ENCODE measurements at regions not wholly inside any gene's neighbourhood (a gene's known extent, or its start where the extent isn't known, plus 50 kb on each side); places are given as distances from the start of the nearest gene placed in this dataset.

DNA sequence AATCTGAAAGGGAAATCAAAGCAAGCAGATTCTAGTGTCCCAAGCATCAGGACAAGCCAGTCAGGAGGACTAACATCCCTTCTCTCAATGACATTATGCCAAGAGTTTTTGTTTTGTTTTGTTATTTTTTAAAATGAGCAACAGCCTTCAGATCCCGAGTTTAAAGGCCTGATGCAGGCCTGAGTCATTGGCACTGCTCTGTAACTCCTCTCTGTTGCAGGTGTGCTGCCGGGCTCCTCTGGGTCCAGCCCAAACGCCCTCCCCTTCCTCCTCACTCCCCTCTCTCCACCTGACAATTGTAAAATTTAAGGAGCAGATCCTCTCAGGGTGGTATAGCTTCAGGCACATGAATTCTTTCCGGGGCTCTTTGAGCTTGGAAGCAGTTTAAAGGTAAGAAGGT lies 502.0 kb downstream of the BMP2 start:
- no peaks in the 10 kb centered on the region for H4K20me1 ChIP-seq (ENCODE audit: insufficient read depth, low read length, poor library complexity, severe bottlenecking)

GRCh38 chr20:7272512-7272911 lies 505.0 kb downstream of the BMP2 start:
- H3K4me1 ChIP-seq (ENCODE audit: insufficient read depth, low read length, poor library complexity, severe bottlenecking), result no peaks in the 10 kb centered on the region
- H3K4me2 ChIP-seq (ENCODE audit: low read depth, low read length, poor library complexity, severe bottlenecking), result no peak overlapping the region
- H2AFZ ChIP-seq (ENCODE audit: low read length), result no peak overlapping the region
- no peaks in the 10 kb centered on the region for H3K36me3 ChIP-seq (ENCODE audit: insufficient read depth, low read length)
- H3K4me3 ChIP-seq (ENCODE audit: low read length, poor library complexity, severe bottlenecking), result no peak overlapping the region
- no peak for TF ChIP-seq EZH2phosphoT487 (IDR thresholded peaks at IDR 0.05; ENCODE audit: borderline replicate concordance)
- TF ChIP-seq, protein P1, sequence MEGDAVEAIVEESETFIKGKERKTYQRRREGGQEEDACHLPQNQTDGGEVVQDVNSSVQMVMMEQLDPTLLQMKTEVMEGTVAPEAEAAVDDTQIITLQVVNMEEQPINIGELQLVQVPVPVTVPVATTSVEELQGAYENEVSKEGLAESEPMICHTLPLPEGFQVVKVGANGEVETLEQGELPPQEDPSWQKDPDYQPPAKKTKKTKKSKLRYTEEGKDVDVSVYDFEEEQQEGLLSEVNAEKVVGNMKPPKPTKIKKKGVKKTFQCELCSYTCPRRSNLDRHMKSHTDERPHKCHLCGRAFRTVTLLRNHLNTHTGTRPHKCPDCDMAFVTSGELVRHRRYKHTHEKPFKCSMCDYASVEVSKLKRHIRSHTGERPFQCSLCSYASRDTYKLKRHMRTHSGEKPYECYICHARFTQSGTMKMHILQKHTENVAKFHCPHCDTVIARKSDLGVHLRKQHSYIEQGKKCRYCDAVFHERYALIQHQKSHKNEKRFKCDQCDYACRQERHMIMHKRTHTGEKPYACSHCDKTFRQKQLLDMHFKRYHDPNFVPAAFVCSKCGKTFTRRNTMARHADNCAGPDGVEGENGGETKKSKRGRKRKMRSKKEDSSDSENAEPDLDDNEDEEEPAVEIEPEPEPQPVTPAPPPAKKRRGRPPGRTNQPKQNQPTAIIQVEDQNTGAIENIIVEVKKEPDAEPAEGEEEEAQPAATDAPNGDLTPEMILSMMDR (conservative IDR thresholded peaks at IDR 0.05; ENCODE audit: low read length), result peak; percentile 35
- H3K27me3 ChIP-seq (ENCODE audit: insufficient read depth, low read length, poor library complexity, severe bottlenecking), result no peaks in the 10 kb centered on the region
- no peaks in the 10 kb centered on the region for H3K79me2 ChIP-seq (ENCODE audit: insufficient read depth, low read length)
- no peaks in the 10 kb centered on the region for H4K20me1 ChIP-seq (ENCODE audit: insufficient read depth, low read length, poor library complexity, severe bottlenecking)
- no peaks in the 10 kb centered on the region for H3K9me3 ChIP-seq (ENCODE audit: insufficient read depth, low read depth, low read length)
- H3F3A ChIP-seq (ENCODE audit: low read depth), result no peaks in the 10 kb centered on the region
- no peak overlapping the region for H3K9ac ChIP-seq (ENCODE audit: low read depth, low read length, poor library complexity, severe bottlenecking)
- no peaks in the 10 kb centered on the region for H3K9me2 ChIP-seq (replicated peaks; ENCODE audit: low read depth, low read length)

More for the DNA sequence above, 502.0 kb downstream of the BMP2 start:
- no peak overlapping the region for H3K9ac ChIP-seq (ENCODE audit: low read depth, low read length, poor library complexity, severe bottlenecking)
- no peaks in the 10 kb centered on the region for H3K36me3 ChIP-seq (ENCODE audit: insufficient read depth, low read length)
- no peaks in the 10 kb centered on the region for H3K79me2 ChIP-seq (ENCODE audit: insufficient read depth, low read length)
- H3K4me2 ChIP-seq (ENCODE audit: low read depth, low read length, poor library complexity, severe bottlenecking), result no peak overlapping the region
- no peak overlapping the region for H2AFZ ChIP-seq (ENCODE audit: low read length)
- no peaks in the 10 kb centered on the region for H3F3A ChIP-seq (ENCODE audit: low read depth)
- no peak for TF ChIP-seq EZH2phosphoT487 (IDR thresholded peaks at IDR 0.05; ENCODE audit: borderline replicate concordance)
- TF ChIP-seq, protein P1 (conservative IDR thresholded peaks at IDR 0.05; ENCODE audit: low read length), result no peak
- H3K4me3 ChIP-seq (ENCODE audit: low read length, poor library complexity, severe bottlenecking), result no peak overlapping the region
- H3K27me3 ChIP-seq (ENCODE audit: insufficient read depth, low read length, poor library complexity, severe bottlenecking), result no peaks in the 10 kb centered on the region
- H3K4me1 ChIP-seq (ENCODE audit: insufficient read depth, low read length, poor library complexity, severe bottlenecking), result no peaks in the 10 kb centered on the region
- no peaks in the 10 kb centered on the region for H3K9me2 ChIP-seq (replicated peaks; ENCODE audit: low read depth, low read length)
- no peaks in the 10 kb centered on the region for H3K9me3 ChIP-seq (ENCODE audit: insufficient read depth, low read depth, low read length)

- Histone ChIP-seq H2AFZ (ENCODE audit: low read length) (no peak overlapping the region), H3K4me1 (ENCODE audit: insufficient read depth, low read length, poor library complexity, severe bottlenecking) (no peaks in the 10 kb centered on the region), H3F3A (ENCODE audit: low read depth) (no peaks in the 10 kb centered on the region), H3K27me3 (ENCODE audit: insufficient read depth, low read length, poor library complexity, severe bottlenecking) (no peaks in the 10 kb centered on the region), H4K20me1 (ENCODE audit: insufficient read depth, low read length, poor library complexity, severe bottlenecking) (no peaks in the 10 kb centered on the region), H3K79me2 (ENCODE audit: insufficient read depth, low read length) (no peaks in the 10 kb centered on the region), H3K36me3 (ENCODE audit: insufficient read depth, low read length) (no peaks in the 10 kb centered on the region), H3K9ac (ENCODE audit: low read depth, low read length, poor library complexity, severe bottlenecking) (no peak overlapping the region), H3K4me3 (ENCODE audit: low read length, poor library complexity, severe bottlenecking) (no peak overlapping the region), H3K9me3 (ENCODE audit: insufficient read depth, low read depth, low read length) (no peaks in the 10 kb centered on the region), H3K4me2 (ENCODE audit: low read depth, low read length, poor library complexity, severe bottlenecking) (no peak overlapping the region), H3K9me2 (replicated peaks; ENCODE audit: low read depth, low read length) (no peaks in the 10 kb centered on the region)
- TF ChIP-seq, protein P1 (conservative IDR thresholded peaks at IDR 0.05; ENCODE audit: low read length), result no peak
- TF ChIP-seq EZH2phosphoT487 (IDR thresholded peaks at IDR 0.05; ENCODE audit: borderline replicate concordance), result no peak
Measured at GRCh38 chr20:7274870-7275269, 507.4 kb downstream of the BMP2 start.
